ENCODE measurements at regions not wholly inside any gene's neighbourhood (a gene's known extent, or its start where the extent isn't known, plus 50 kb on each side); places are given as distances from the start of the nearest gene placed in this dataset.
"Not testable (repeated sequence)": the region's sequence is repeated elsewhere in the genome, so short reads cannot be mapped to it uniquely, and the experiment has no call there.

DNA sequence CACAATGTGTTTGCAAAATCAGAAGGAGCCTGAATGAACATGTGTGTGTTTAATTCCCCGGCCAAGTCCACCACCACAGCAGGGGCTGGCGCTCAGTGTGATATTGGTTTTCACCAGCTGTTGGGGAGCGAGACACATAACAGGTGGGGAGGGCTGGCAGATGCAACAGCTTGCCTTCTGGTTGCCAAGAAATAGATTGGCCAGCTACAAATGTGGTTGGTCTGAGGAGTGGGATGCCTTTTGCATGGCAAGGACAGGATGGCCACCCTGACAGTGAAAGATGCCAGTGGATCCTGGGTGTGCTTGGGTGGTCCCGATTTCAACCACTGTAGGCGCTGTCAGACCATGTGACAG, 292.5 kb upstream of the FZD8 start:
- DNase-seq (ENCODE audit: low spot score): no peak

GRCh38 chr10:35933940-35934641, 292.0 kb upstream of the FZD8 start:
- no peak for DNase-seq (ENCODE audit: low spot score)

GRCh38 chr10:35933491-35933890, 291.4 kb upstream of the FZD8 start:
- no peak for DNase-seq (ENCODE audit: low spot score)

DNA sequence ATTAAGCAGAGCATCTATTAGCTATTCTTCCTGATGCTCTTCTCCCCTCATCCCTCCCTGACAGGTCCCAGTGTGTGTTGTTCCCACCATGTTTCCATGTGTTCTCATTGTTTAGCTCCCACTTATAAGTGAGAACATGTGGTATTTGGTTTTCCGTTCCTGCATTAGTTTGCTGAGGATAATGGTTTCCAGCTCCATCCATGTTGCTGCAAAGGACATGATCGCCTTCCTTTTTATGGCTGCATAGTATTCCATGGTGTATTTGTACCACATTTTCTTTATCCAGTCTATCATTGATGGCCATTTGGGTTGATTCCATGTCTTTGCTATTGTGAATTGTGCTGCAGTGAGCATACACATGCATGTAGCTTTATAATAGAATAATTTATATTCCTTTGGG, 287.9 kb upstream of the FZD8 start:
- not testable (repeated sequence) for DNase-seq (ENCODE audit: low spot score)

- no peak for DNase-seq (ENCODE audit: low spot score)
Observed at GRCh38 chr10:35928748-35929147, 286.7 kb upstream of the FZD8 start.

- no peak for DNase-seq (ENCODE audit: low spot score)
Observed at GRCh38 chr10:35927990-35928488, 285.9 kb upstream of the FZD8 start.

- no peak for DNase-seq (ENCODE audit: low spot score)
Observed at GRCh38 chr10:35927341-35927740, 285.2 kb upstream of the FZD8 start.

- no peak for DNase-seq (ENCODE audit: low spot score)
Observed at GRCh38 chr10:35926846-35927245, 284.8 kb upstream of the FZD8 start.

DNA sequence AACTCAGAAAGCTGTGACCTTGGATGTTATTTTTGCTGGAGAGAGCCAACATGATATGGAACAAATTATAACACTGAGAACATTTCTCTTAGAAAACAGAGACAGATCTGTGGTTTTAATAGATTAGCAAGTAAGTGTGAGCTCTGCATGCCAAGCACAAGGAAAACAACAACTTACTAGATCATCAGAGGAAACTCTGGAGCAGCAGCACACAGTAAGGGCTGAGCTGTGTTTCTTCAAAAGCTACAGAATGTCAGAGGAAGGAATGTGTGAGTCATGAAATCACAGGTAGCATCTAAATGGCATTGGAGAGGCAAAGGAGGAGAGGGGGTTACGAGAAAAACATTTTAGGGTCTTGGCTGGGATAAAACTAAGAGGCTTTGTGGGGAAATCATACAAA, 283.4 kb upstream of the FZD8 start:
- no peak for DNase-seq (ENCODE audit: low spot score)

GRCh38 chr10:35924759-35925158, 282.7 kb upstream of the FZD8 start:
- DNase-seq (ENCODE audit: low spot score): no peak

DNA sequence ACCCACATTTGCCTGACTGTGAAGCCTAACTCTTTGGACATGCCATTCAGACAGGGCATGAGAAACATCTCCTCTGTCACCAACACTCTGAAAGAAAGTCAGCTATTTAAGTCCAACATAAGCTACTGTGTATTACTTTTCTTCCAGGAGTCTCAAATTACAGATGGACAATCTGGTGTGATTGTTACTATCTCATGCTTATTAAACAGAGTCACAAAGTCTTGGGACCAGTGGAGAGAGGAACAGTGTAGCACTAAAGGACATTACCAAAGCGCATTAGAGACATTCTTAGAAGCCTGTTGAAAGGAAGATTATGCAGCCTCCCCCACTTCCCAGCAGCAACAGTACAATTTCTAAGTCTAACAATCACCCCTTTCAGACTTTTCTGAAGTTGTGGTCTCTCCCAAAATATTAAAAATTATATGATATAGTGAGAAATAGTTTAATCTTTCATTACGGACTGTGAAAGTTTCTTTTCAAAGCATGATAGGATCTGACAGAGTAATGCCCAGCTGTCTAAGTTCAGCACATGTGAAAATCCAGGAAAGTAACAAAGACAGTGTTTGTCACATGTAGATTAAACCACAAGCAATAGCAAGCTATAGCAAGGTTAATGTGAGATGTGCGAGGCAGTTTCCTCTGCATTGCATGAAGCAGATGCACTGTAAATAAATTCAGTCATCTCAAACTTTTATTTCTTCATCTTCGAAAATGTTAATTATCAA, 280.9 kb upstream of the FZD8 start:
- DNase-seq (ENCODE audit: low spot score): no peak

GRCh38 chr10:35921866-35922350, 279.8 kb upstream of the FZD8 start:
- no peak for DNase-seq (ENCODE audit: low spot score)

DNA sequence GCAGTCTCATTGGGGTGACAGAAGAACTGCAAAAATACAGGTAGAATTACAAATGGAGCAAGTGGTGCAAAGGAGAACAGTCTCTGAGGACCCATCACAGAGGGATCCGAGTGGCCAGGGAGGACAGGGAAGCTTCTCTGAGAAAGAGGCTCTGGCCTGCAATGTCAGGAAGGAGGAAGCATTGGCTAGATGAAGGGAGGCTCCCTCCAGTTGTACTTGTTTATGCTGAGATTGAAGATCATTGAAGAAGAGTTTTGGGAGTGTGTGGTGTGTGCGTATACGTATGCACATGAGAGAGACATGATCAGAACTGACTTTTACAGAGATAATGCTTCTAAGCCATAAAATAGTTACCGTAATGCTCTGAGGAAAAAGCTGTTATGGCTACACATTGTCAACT, 274.7 kb upstream of the FZD8 start:
- no peak for DNase-seq (ENCODE audit: low spot score)

DNA sequence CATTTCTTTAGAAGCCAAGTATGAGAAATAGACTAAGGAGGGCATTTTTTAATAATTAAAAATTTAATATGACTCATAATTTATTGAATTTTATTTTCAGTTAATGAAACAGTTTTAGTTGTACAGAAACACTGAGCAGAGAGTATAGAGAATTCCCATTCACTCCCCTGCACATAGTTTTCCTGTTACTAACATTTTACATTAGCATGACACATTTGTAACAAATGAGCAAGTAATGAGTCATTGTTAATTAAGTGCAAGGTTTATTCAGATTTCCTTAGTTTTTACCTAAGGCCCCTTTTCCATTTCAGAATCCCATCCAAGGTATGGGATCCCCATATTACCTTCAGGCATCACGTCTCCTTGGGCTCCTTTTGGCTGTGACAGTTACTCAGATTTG, 271.5 kb upstream of the FZD8 start:
- DNase-seq (ENCODE audit: low spot score): no peak

- DNase-seq (ENCODE audit: low spot score): no peak
Observed at GRCh38 chr10:35912615-35913569, 270.8 kb upstream of the FZD8 start.

DNA sequence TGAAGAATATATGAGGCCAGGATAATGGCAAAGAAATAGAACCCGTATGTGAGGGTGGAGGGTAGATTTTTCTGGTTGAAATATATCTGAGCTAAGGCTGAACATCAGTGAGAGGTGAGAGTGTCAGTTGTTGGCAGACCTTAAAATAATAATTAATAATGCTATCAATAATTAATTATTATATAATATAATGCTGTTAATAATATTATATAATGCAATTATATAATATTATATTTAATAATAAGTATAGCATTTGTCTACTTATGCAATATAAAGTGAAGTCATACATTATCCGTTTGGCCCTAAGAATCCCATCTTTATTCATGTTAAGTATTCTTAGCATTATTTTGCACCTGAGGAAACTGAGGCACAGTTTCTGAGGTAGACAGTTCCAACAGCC, 269.9 kb upstream of the FZD8 start:
- DNase-seq (ENCODE audit: low spot score): no peak

DNA sequence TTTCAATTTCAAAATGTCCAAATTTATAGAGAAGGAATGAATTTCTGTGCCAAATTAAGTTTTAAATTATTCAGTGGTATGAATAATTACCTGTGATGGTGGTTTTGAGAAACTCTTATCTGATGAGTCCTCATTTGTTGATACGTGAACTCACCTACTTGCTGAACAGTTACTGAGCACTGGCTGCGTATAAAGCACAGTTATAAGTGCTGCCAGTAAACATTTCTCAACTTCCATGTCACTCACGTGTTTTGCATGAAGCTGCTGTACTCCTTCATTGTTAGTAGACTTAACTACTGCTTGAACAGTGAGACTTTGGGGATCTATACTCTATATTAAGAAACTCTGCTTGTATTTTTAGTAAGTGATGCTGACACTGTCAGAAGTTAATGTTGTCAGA, 269.1 kb upstream of the FZD8 start:
- no peak for DNase-seq (ENCODE audit: low spot score)

DNA sequence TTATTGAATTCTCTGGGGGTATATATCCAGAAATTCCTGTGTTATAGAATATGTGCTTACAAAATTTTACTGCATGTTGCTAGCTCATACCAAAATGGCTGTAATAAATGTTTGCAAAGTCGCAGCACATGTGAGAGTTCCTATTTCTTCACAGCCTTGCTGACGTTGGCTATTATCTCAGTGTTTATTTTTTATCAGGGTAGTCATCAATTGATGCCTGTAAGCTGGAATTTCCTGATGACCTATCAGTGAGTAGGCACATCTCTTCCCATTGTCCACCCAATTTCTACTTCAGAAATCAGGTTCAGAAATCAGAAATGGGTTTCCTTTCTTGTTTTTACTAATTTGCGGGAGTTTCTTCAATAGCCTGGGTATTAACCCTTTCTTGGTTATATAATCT, 268.1 kb upstream of the FZD8 start:
- DNase-seq (ENCODE audit: low spot score): no peak

- DNase-seq (ENCODE audit: low spot score): no peak
Observed at GRCh38 chr10:35909121-35909720, 267.1 kb upstream of the FZD8 start.

DNA sequence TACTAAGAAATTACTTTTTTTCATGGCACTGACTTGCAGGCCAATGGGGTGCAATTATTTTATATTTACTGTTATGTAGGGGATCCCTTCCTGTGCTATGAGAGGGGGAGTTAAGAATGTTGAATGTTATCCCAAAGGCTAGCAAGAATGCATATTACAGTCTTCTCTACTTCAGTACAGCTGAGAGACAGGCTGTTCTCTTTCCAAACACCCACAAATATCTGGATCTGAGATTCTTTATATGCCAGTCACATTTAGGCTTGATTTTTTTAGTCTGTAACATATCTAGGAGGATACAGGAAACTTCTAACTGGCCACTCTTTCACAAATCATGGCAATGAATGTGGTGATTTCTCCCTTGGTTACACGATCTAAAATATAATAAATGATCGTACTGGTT, 266.4 kb upstream of the FZD8 start:
- no peak for DNase-seq (ENCODE audit: low spot score)

DNA sequence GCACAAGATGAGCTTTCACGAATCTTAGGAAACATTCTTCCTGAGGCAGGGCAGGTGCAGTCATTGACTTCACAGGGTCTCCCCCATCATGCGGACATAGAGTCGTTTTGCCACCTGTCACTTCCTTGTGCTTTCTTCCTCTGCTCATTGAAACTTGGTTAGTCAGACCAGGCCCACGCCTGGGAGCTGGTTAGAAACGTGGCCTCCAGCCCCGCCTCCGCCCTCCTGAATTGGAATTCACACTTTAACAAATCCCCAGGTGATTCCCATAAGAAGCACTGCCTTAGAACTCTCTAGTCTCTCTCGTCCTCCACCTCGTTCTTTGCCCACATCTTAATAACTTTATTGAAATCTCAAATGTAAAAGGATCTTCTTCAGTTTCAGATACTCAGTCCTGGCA, 265.5 kb upstream of the FZD8 start:
- DNase-seq (ENCODE audit: low spot score): no peak

GRCh38 chr10:35906155-35906554, 264.1 kb upstream of the FZD8 start:
- no peak for DNase-seq (ENCODE audit: low spot score)
